ENCODE measurements at regions not wholly inside any gene's neighbourhood (a gene's known extent, or its start where the extent isn't known, plus 50 kb on each side); places are given as distances from the start of the nearest gene placed in this dataset.

- no peak overlapping the region for H3K14ac ChIP-seq (ENCODE audit: low read length)
- no peaks in the 10 kb centered on the region for H3K4me1 ChIP-seq (ENCODE audit: control insufficient read depth in 1 of 2, insufficient read depth in 2 of 2, low read length in 2 of 2)
- no peak overlapping the region for H3K18ac ChIP-seq (ENCODE audit: low read length)
- no peak overlapping the region for H4K91ac ChIP-seq (ENCODE audit: low read depth, low read length)
- H3K23ac ChIP-seq (ENCODE audit: low read length), result no peak overlapping the region
- no peak overlapping the region for H3K27ac ChIP-seq (ENCODE audit: low read depth, low read length)
- H2BK12ac ChIP-seq (ENCODE audit: low read length), result no peak overlapping the region
- no peak overlapping the region for H2BK120ac ChIP-seq (ENCODE audit: insufficient read depth, low read length, poor library complexity)
- no peak overlapping the region for H2AFZ ChIP-seq (ENCODE audit: insufficient read depth, low read length, poor library complexity)
- H3K79me2 ChIP-seq (ENCODE audit: control insufficient read depth, insufficient read depth, low read length, poor library complexity), result no peaks in the 10 kb centered on the region
- H3K4me3 ChIP-seq (ENCODE audit: low read depth, low read length), result no peak overlapping the region
- no peak overlapping the region for H4K12ac ChIP-seq (ENCODE audit: low read depth, low read length)
- no peak overlapping the region for H3K9ac ChIP-seq (ENCODE audit: low read length)
- no peak overlapping the region for H4K8ac ChIP-seq (ENCODE audit: low read depth, low read length)
- H3K9me3 ChIP-seq (ENCODE audit: insufficient read depth, low read depth, low read length), result no peaks in the 10 kb centered on the region
- no peaks in the 10 kb centered on the region for H3K79me1 ChIP-seq (ENCODE audit: low read length)
- H3K4me2 ChIP-seq (ENCODE audit: low read length), result no peak overlapping the region
- no peak overlapping the region for H3K4ac ChIP-seq (ENCODE audit: low read depth, low read length)
- no peaks in the 10 kb centered on the region for H3K27me3 ChIP-seq (ENCODE audit: insufficient read depth, low read length)
- H2BK5ac ChIP-seq (ENCODE audit: low read depth, low read length, poor library complexity), result no peak overlapping the region
- no CpG with 5 or more reads among the region's 2 CpGs for WGBS (ENCODE audit: extremely low coverage, insufficient coverage, insufficient read length)
- no peak for DNase-seq
- H3K36me3 ChIP-seq (ENCODE audit: control insufficient read depth in 1 of 2, insufficient read depth in 2 of 2, low read length in 2 of 2), result no peaks in the 10 kb centered on the region
- H2AK5ac ChIP-seq (ENCODE audit: low read length), result no peak overlapping the region
Observed at GRCh38 chr4:184322328-184323025, 104.8 kb upstream of the ENPP6 start.

- Histone ChIP-seq H2BK12ac (ENCODE audit: low read length) (no peak overlapping the region), H2AFZ (ENCODE audit: insufficient read depth, low read length, poor library complexity) (no peak overlapping the region), H3K79me1 (ENCODE audit: low read length) (no peaks in the 10 kb centered on the region), H3K14ac (ENCODE audit: low read length) (no peak overlapping the region), H3K4ac (ENCODE audit: low read depth, low read length) (no peak overlapping the region), H3K9ac (ENCODE audit: low read length) (no peak overlapping the region), H3K23ac (ENCODE audit: low read length) (no peak overlapping the region), H3K36me3 (ENCODE audit: control insufficient read depth in 1 of 2, insufficient read depth in 2 of 2, low read length in 2 of 2) (no peaks in the 10 kb centered on the region), H2BK5ac (ENCODE audit: low read depth, low read length, poor library complexity) (no peak overlapping the region), H3K4me3 (ENCODE audit: low read depth, low read length) (no peak overlapping the region), H3K4me1 (ENCODE audit: control insufficient read depth in 1 of 2, insufficient read depth in 2 of 2, low read length in 2 of 2) (no peaks in the 10 kb centered on the region), H3K9me3 (ENCODE audit: insufficient read depth, low read depth, low read length) (no peaks in the 10 kb centered on the region), H3K27ac (ENCODE audit: low read depth, low read length) (no peak overlapping the region), H2AK5ac (ENCODE audit: low read length) (no peak overlapping the region), H4K91ac (ENCODE audit: low read depth, low read length) (no peak overlapping the region), H4K8ac (ENCODE audit: low read depth, low read length) (no peak overlapping the region), H3K18ac (ENCODE audit: low read length) (no peak overlapping the region), H3K79me2 (ENCODE audit: control insufficient read depth, insufficient read depth, low read length, poor library complexity) (no peaks in the 10 kb centered on the region), H2BK120ac (ENCODE audit: insufficient read depth, low read length, poor library complexity) (no peak overlapping the region), H3K27me3 (ENCODE audit: insufficient read depth, low read length) (no peaks in the 10 kb centered on the region), H4K12ac (ENCODE audit: low read depth, low read length) (no peak overlapping the region), H3K4me2 (ENCODE audit: low read length) (no peak overlapping the region)
- DNase-seq, result no peak
- no CpG with 5 or more reads among the region's 8 CpGs for WGBS (ENCODE audit: extremely low coverage, insufficient coverage, insufficient read length)
Observed at GRCh38 chr4:184320631-184321030, 103.0 kb upstream of the ENPP6 start.

DNA sequence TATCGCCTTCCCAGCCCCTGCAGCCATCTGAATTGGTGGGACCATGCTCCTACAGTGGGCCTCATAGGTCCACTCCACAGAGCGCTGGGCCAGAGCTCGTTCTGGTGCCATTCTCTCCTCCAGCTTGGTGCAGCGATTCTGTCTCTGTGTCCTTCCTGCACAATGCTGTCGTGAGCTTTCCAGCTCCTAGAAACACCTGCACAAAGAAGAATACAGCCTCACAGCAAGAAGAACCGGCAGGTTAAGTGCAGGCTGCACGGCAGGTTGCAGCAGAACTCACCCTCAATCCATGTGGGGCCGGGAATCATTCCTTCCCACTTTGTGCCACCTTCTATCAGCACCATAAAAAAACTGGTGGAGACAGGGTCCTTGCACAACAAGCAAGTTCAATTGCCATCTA, 101.2 kb upstream of the ENPP6 start:
- no peak overlapping the region for H2BK12ac ChIP-seq (ENCODE audit: low read length)
- H2AK5ac ChIP-seq (ENCODE audit: low read length), result no peak overlapping the region
- H4K91ac ChIP-seq (ENCODE audit: low read depth, low read length), result no peak overlapping the region
- no peaks in the 10 kb centered on the region for H3K4me1 ChIP-seq (ENCODE audit: control insufficient read depth in 1 of 2, insufficient read depth in 2 of 2, low read length in 2 of 2)
- H3K27me3 ChIP-seq (ENCODE audit: insufficient read depth, low read length), result no peaks in the 10 kb centered on the region
- H3K4me3 ChIP-seq (ENCODE audit: low read depth, low read length), result no peak overlapping the region
- no peak overlapping the region for H2AFZ ChIP-seq (ENCODE audit: insufficient read depth, low read length, poor library complexity)
- H4K8ac ChIP-seq (ENCODE audit: low read depth, low read length), result no peak overlapping the region
- WGBS (ENCODE audit: extremely low coverage, insufficient coverage, insufficient read length), result no CpG with 5 or more reads among the region's 8 CpGs
- no peak overlapping the region for H3K23ac ChIP-seq (ENCODE audit: low read length)
- H3K18ac ChIP-seq (ENCODE audit: low read length), result no peak overlapping the region
- H2BK5ac ChIP-seq (ENCODE audit: low read depth, low read length, poor library complexity), result no peak overlapping the region
- H4K12ac ChIP-seq (ENCODE audit: low read depth, low read length), result no peak overlapping the region
- H3K27ac ChIP-seq (ENCODE audit: low read depth, low read length), result no peak overlapping the region
- H3K79me2 ChIP-seq (ENCODE audit: control insufficient read depth, insufficient read depth, low read length, poor library complexity), result no peaks in the 10 kb centered on the region
- H3K4me2 ChIP-seq (ENCODE audit: low read length), result no peak overlapping the region
- H3K4ac ChIP-seq (ENCODE audit: low read depth, low read length), result no peak overlapping the region
- no peaks in the 10 kb centered on the region for H3K36me3 ChIP-seq (ENCODE audit: control insufficient read depth in 1 of 2, insufficient read depth in 2 of 2, low read length in 2 of 2)
- H3K14ac ChIP-seq (ENCODE audit: low read length), result no peak overlapping the region
- H2BK120ac ChIP-seq (ENCODE audit: insufficient read depth, low read length, poor library complexity), result no peak overlapping the region
- no peaks in the 10 kb centered on the region for H3K79me1 ChIP-seq (ENCODE audit: low read length)
- no peak overlapping the region for H3K9ac ChIP-seq (ENCODE audit: low read length)
- no peaks in the 10 kb centered on the region for H3K9me3 ChIP-seq (ENCODE audit: insufficient read depth, low read depth, low read length)
- DNase-seq, result no peak

DNA sequence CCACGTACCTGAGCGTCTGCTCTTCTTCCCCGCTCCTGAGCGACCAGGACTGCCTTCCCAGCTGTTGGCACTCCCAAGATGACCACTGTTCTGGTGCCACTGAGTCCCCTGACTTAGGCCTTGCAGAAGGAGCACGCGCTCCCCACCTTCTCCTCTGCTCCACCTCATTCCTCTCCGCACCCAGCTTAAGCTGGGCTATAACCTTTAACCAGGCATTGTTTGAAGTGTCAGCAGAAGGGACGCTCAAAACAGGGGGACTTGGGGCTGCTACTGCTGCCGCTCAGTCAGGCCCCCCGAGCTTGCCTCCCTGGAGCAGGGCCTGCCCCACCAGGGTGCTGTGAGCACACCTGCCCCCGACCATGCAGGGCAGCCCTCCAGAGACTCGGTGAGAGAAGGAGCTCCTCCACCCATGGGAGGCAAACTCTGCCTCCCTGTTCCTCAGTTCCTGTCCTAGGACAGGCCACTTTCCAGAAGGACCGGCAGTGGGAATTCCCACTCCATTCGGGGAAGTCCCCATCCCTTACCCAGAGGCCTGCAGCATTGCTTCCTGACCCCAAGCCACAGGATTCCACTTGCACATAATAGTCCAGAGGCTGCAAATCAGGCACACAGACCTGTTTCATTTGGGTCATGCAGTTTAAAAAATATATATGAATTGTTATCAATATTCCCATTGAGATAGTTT, 99.7 kb upstream of the ENPP6 start:
- Histone ChIP-seq H3K79me2 (ENCODE audit: control insufficient read depth, insufficient read depth, low read length, poor library complexity) (no peaks in the 10 kb centered on the region), H4K91ac (ENCODE audit: low read depth, low read length) (no peak overlapping the region), H2BK5ac (ENCODE audit: low read depth, low read length, poor library complexity) (no peak overlapping the region), H3K27ac (ENCODE audit: low read depth, low read length) (no peak overlapping the region), H3K14ac (ENCODE audit: low read length) (no peak overlapping the region), H3K4me2 (ENCODE audit: low read length) (no peak overlapping the region), H3K9me3 (ENCODE audit: insufficient read depth, low read depth, low read length) (no peaks in the 10 kb centered on the region), H3K27me3 (ENCODE audit: insufficient read depth, low read length) (no peaks in the 10 kb centered on the region), H3K36me3 (ENCODE audit: control insufficient read depth in 1 of 2, insufficient read depth in 2 of 2, low read length in 2 of 2) (no peaks in the 10 kb centered on the region), H2BK120ac (ENCODE audit: insufficient read depth, low read length, poor library complexity) (no peak overlapping the region), H2BK12ac (ENCODE audit: low read length) (no peak overlapping the region), H3K4ac (ENCODE audit: low read depth, low read length) (no peak overlapping the region), H3K4me1 (ENCODE audit: control insufficient read depth in 1 of 2, insufficient read depth in 2 of 2, low read length in 2 of 2) (no peaks in the 10 kb centered on the region), H3K18ac (ENCODE audit: low read length) (no peak overlapping the region), H3K23ac (ENCODE audit: low read length) (no peak overlapping the region), H4K8ac (ENCODE audit: low read depth, low read length) (no peak overlapping the region), H3K9ac (ENCODE audit: low read length) (no peak overlapping the region), H4K12ac (ENCODE audit: low read depth, low read length) (no peak overlapping the region), H2AFZ (ENCODE audit: insufficient read depth, low read length, poor library complexity) (no peak overlapping the region), H3K4me3 (ENCODE audit: low read depth, low read length) (no peak overlapping the region), H3K79me1 (ENCODE audit: low read length) (no peaks in the 10 kb centered on the region), H2AK5ac (ENCODE audit: low read length) (no peak overlapping the region)
- no CpG with 5 or more reads among the region's 14 CpGs for whole genome bisulfite sequencing (ENCODE audit: extremely low coverage, insufficient coverage, insufficient read length)
- DNase-seq, result no peak

All from trophoblast cell (in vitro differentiated cells and primary cell).